ENCODE measurements at regions not wholly inside any gene's neighbourhood (a gene's known extent, or its start where the extent isn't known, plus 50 kb on each side); places are given as distances from the start of the nearest gene placed in this dataset.

GRCh38 chr7:106472741-106473140, 188.0 kb upstream of the NAMPT start:
- no peaks in the 10 kb centered on the region for H3K36me3 ChIP-seq (ENCODE audit: control insufficient read depth in 4 of 4, insufficient read depth in 4 of 4, low read length in 4 of 4)
- WGBS, 2 donors, result 48 to 79% methylated on average over 3 of the region's 3 CpGs

DNA sequence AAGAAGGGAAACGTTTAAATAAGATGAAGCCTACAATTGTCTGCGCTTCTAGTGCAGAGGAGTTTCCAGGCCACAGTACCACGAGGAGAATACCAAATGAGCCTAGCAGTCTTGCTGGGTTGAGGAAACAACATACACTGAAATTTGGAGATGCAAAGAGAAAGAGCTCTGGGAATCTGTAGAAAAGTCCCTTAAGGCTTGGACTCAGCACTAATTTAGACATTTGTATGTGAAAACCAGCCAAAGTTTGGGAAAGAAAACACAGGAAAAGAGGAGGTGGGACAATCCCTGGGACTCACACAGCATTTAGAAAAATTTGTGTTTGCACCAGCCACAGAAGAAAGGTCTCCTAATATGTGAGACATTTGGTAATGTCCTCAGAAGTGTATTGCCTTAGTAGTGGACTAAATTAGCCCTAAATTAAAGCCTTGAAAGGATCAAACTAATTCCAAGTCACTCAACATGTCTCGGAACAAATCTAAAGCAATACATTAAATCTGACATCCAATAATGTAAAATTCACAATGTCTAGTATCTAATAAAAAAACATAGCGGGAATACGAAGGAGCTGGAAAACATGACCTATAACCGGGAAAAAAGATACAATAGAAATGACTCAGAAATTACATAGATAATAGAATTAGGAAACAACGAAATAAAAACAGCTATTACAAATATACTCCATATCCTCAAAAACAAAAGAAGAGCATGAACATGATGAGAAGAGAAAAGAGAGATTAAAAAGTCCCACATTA, 187.1 kb upstream of the NAMPT start:
- no peaks in the 10 kb centered on the region for H3K4me1 ChIP-seq (ENCODE audit: control insufficient read depth in 5 of 5, insufficient read depth in 5 of 5, low read length in 5 of 5)
- H3K4me3 ChIP-seq, result no peak overlapping the region
- ATAC-seq (ENCODE audit: insufficient read depth, low FRiP score), result no peak
- no peak for DNase-seq
- no peaks in the 10 kb centered on the region for H3K9me3 ChIP-seq (ENCODE audit: control insufficient read depth in 4 of 4, insufficient read depth in 3 of 4, low read length in 3 of 4)
- no peaks in the 10 kb centered on the region for H3K36me3 ChIP-seq (ENCODE audit: control insufficient read depth in 4 of 4, insufficient read depth in 4 of 4, low read length in 4 of 4)
- no peaks in the 10 kb centered on the region for H3K27me3 ChIP-seq (ENCODE audit: control insufficient read depth in 3 of 3, insufficient read depth in 3 of 3, low read length in 2 of 3)
- no peak for TF ChIP-seq CTCF (IDR thresholded peaks at IDR 0.05; ENCODE audit: control extremely low read depth, extremely low read depth)
- no peak overlapping the region for H3K27ac ChIP-seq (ENCODE audit: low read depth in 1 of 2, low read length in 1 of 2)
- WGBS, 2 donors, result 86 to 89% methylated on average over 8 of the region's 8 CpGs
- H3K9ac ChIP-seq (ENCODE audit: insufficient read depth in 1 of 2, low read length in 2 of 2), result no peak overlapping the region

More at GRCh38 chr7:106472741-106473140, 188.0 kb upstream of the NAMPT start:
- H3K9ac ChIP-seq (ENCODE audit: insufficient read depth in 1 of 2, low read length in 2 of 2), result no peak overlapping the region
- no peaks in the 10 kb centered on the region for H3K4me1 ChIP-seq (ENCODE audit: control insufficient read depth in 5 of 5, insufficient read depth in 5 of 5, low read length in 5 of 5)
- no peak for TF ChIP-seq CTCF (IDR thresholded peaks at IDR 0.05; ENCODE audit: control extremely low read depth, extremely low read depth)
- H3K27me3 ChIP-seq (ENCODE audit: control insufficient read depth in 3 of 3, insufficient read depth in 3 of 3, low read length in 2 of 3), result no peaks in the 10 kb centered on the region
- no peaks in the 10 kb centered on the region for H3K9me3 ChIP-seq (ENCODE audit: control insufficient read depth in 4 of 4, insufficient read depth in 3 of 4, low read length in 3 of 4)
- no peak overlapping the region for H3K27ac ChIP-seq (ENCODE audit: low read depth in 1 of 2, low read length in 1 of 2)
- DNase-seq (no peak), ATAC-seq (ENCODE audit: insufficient read depth, low FRiP score) (no peak)
- no peak overlapping the region for H3K4me3 ChIP-seq

- TF ChIP-seq CTCF (IDR thresholded peaks at IDR 0.05; ENCODE audit: control extremely low read depth, extremely low read depth), result no peak
- 86 to 90% methylated on average over 2 of the region's 2 CpGs for WGBS, 2 donors
- ATAC-seq (ENCODE audit: insufficient read depth, low FRiP score), result no peak
- Histone ChIP-seq H3K36me3 (ENCODE audit: control insufficient read depth in 4 of 4, insufficient read depth in 4 of 4, low read length in 4 of 4) (no peaks in the 10 kb centered on the region), H3K4me1 (ENCODE audit: control insufficient read depth in 5 of 5, insufficient read depth in 5 of 5, low read length in 5 of 5) (peaks cover 0 to 5% (median 0%) of the 10 kb centered on the region in 5 donors), H3K9ac (ENCODE audit: insufficient read depth in 1 of 2, low read length in 2 of 2) (no peak overlapping the region), H3K27me3 (ENCODE audit: control insufficient read depth in 3 of 3, insufficient read depth in 3 of 3, low read length in 2 of 3) (no peaks in the 10 kb centered on the region), H3K9me3 (ENCODE audit: control insufficient read depth in 4 of 4, insufficient read depth in 3 of 4, low read length in 3 of 4) (no peaks in the 10 kb centered on the region), H3K27ac (ENCODE audit: low read depth in 1 of 2, low read length in 1 of 2) (no peak overlapping the region), H3K4me3 (no peak overlapping the region)
- DNase-seq, result no peak
Observed at GRCh38 chr7:106471021-106471420, 186.2 kb upstream of the NAMPT start.

GRCh38 chr7:106466867-106467266, 182.1 kb upstream of the NAMPT start:
- no peak for ATAC-seq (ENCODE audit: insufficient read depth, low FRiP score)

More at GRCh38 chr7:106466867-106467266, 182.1 kb upstream of the NAMPT start:
- Histone ChIP-seq H3K4me3 (no peak overlapping the region), H3K4me1 (ENCODE audit: control insufficient read depth in 5 of 5, insufficient read depth in 5 of 5, low read length in 5 of 5) (peaks cover 0 to 11% (median 0%) of the 10 kb centered on the region in 5 donors), H3K9me3 (ENCODE audit: control insufficient read depth in 4 of 4, insufficient read depth in 3 of 4, low read length in 3 of 4) (no peaks in the 10 kb centered on the region), H3K27ac (ENCODE audit: low read depth in 1 of 2, low read length in 1 of 2) (no peak overlapping the region), H3K9ac (ENCODE audit: insufficient read depth in 1 of 2, low read length in 2 of 2) (no peak overlapping the region), H3K27me3 (ENCODE audit: control insufficient read depth in 3 of 3, insufficient read depth in 3 of 3, low read length in 2 of 3) (no peaks in the 10 kb centered on the region), H3K36me3 (ENCODE audit: control insufficient read depth in 4 of 4, insufficient read depth in 4 of 4, low read length in 4 of 4) (no peaks in the 10 kb centered on the region)
- no peak for DNase-seq
- WGBS, 2 donors, result 57 to 77% methylated on average over 5 of the region's 5 CpGs
- TF ChIP-seq CTCF (IDR thresholded peaks at IDR 0.05; ENCODE audit: control extremely low read depth, extremely low read depth), result no peak

Measured in lung (tissue), 11 donors.